ENCODE measurements at regions not wholly inside any gene's neighbourhood (a gene's known extent, or its start where the extent isn't known, plus 50 kb on each side); places are given as distances from the start of the nearest gene placed in this dataset.

DNA sequence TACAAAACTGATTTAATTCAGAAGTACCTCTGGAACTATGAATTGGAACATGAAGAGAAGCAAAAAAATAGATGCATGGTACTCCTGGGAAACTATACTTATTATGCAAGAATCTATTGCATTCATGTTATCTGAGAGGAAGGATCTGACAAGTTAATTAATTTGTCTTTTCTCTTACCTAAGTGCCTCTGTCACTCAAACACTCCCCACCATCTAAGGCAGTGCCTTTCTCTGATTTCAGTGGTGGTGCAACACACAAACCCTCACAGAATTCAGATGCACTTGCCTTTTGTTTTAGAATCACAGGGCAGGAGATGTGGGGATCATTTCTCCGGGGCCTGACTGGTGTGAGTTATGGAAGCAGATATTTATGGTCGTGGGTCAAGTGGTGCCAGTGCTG, 52.5 kb upstream of the C9orf72 start:
- DNase-seq, result no peak

DNA sequence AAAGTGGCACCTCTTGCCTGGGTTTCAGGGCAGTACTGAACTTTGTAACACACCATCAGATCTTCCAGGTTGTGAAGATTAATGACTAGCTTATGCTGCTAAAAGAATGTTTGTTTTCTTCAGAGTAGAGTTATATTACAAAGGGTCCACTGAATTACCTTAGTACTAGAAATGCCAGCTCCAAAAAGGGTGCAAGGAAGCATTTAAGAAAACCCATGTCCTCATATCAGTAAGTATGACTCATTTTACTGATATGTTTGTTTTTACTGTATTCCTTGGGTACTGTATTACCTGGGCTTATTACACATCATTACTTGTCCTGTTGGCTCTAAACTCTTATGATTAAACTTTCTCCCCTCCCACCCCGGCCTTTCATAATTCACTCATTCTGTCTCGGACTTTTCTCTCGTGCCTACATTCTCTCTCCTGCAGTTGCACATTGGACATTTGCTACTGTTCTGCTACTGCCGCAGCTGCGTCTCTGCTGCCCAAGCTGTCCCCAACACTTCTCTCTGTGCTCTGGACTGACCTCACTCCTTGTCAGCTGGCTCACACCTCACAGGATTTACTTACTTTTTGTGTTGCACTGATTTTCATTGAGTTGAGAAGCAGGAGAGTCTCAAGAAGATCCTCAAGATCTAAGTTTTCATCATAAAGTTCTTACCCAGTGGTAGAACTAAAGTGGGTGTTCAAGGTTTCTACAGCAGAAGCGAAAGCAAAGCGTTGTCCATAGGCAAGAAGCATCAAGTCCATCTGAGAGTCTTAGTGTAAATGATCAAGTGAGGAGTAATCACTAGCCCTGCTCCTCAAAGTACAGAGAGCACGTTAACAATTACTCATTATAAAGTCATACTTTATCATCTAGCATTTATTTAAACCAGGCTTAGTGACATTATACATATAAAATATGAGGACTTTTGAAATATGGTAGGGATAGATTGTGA, 53.2 kb upstream of the C9orf72 start:
- no peak for DNase-seq

DNA sequence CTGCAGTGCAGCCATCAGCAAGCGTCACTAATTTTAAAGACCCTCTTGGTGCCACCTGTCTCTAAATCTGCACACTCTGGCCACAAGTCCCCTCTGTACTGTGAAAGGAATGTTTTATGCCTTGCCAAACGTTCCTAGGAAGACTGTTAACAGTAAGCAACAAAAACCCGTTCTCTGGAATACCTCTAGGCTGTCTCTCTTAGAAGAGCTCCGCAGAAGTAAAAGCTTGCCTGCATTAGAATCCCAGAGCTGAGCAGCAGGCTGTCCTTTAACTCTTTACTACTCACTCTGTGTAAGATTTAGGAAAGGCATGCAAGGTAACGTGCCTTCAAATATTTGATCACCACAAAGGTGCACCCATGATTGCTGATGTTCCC, 53.9 kb upstream of the C9orf72 start:
- DNase-seq, result no peak

DNA sequence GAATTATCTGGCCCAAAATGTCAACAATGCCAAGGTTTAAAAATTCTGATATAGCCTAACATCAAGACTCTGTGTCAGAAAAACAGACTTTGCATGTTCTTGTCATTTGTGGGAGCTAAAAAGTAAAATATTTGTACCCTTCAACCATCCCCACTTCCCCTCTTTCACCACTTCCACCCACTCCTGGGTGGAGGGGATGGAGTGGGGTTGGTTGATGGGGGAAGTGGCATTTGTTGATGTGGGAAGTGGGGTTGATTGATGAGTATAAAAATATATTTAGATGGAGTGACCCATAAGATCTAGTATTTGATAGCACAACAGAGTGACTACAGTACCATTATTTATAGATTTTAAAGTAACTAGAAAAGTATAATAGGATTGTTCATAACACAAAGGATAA, 55.0 kb upstream of the C9orf72 start:
- no peak for DNase-seq

DNA sequence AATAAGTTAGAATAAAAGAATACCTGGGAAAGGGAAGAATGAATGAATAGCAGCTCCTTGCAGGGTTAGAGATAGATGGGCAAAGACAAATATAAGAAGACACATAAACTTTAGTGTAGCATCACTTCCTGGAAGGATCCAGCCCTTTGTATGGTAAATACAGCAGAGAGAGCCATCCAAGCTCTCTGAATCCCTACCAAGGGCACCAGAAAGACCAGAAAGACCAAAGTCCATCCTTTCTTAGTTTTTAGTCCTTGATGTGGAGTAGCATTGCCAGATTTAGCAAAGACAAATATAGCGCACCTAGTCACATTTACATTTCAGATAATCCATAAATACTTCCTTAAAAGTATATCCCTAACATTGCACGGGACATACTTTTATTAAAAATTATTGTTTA, 56.1 kb upstream of the C9orf72 start:
- no peak for DNase-seq

DNA sequence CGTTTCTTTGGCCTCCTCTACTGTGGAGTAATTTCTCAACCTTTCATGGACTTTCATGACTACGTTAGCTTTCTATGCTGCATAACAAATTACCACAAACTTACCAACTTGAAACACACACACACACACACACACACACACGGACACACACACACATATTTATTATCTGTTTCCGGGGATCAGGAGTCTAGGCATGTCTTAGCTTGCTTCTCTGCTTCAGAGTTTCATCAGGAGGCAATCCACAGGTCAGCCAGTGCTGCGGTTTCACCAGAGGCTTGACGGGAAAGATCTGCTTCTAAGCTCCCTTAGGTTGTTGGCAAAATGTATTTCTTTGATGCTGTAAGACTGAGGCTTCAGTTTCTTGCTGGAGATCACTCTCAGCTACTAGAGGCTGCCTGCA, 59.0 kb upstream of the C9orf72 start:
- DNase-seq, result no peak

DNA sequence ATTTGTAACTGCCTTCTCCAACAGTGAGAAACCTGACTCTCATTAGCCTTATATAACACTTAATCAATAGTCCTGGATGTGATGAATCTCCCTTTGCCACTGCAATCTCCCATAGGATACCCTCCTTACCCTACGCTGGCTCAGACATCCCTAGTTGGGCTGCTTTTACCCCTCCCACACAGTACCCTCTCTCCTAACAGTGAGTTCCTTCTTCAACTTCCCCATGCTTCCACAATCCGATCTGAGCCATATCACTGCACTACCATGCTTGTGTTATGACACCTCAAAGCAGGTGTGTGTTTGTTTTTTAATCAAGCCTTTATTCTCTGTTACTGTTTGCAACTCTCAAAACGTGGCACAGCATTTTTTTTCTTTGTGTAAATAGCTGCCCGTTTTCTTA, 60.5 kb upstream of the C9orf72 start:
- no peak for DNase-seq

DNA sequence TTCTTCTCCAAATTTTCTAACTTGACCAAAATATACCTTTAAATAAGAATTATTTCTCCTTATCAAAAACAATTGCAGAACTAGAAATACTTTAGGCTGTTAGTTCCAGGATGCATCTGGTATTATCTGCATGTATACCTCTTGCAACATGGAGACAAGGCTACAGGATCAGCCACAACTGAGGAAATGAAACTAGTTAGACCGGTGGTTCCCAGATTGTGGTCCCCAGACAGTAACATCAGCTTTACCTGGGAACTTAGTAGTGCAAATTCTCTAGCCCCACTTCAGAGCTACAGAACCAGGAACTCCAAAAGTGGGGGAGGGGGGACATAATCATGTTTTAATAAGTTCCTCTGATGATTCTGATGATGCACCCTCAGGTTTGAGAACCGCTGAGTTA, 61.6 kb upstream of the C9orf72 start:
- DNase-seq, result no peak

DNA sequence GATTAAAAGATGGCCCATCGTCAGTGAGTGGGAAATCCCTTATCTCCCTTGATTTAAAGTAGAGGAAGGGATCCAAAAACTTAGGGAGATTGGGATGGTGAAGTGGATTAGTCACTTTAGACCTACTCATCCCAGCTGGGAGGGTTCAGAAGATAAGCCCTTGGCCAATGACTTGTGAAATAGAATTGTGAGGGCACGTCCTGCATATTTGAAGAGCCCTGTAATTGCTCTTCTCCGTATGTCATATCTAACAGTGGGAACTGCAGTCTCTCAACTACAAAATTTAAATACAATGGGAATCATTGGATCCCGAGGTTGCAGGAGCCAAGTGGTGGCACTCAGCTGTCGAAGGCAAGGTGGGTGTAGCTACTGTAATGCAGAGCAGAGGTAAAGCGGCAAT, 65.4 kb upstream of the C9orf72 start:
- no peak for DNase-seq

DNA sequence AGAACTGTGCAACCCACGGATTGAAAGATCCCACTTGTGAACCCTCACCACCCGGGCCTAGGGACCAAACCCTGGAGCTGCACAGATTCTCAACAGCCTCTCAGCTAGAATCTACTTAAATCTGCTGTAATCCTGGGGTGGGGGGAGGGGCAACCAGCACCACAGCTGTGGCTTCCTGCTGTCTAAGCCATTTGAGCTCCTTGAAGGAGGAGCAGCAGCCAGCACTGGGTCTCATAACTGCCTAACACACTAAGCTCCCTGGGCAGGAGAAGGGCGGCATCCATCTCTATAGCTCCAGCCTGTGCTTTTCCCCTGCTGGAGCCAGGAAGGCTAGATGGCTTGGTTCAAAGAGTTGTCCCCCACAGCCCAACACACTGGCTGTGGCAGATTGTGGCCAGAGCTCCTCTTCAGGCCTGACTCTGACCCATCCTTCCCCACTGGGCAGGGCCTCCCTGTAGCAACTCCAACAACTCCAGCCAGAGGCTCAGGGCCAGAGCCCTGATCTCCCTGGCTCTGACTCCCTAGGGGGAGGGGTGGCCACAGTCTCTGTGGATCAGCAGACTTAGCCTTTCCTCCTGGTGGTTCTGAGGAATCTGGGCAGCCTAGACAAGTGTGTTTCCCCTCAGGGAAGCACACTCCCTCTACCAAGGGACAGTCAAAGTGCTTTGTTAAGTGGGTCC, 72.0 kb upstream of the C9orf72 start:
- no peak for DNase-seq

DNA sequence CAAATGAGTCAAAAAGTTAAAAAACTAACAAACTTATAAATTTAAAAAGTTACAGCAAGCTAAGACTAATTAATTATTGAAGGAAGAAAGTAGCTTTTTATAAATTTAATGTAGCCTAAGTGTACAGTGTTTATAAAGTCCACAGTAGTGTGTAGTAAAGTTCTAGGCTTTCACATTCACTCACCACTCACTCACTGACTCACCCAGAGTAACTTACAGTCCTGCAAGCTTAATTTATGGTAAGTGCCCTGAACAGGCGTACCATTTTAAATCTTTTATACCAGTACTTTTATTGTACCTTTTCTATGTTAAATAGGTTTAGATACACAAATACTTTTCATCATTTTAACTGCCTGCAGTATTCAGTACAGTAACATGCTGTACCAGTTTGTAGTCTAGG, 80.0 kb upstream of the C9orf72 start:
- DNase-seq, result no peak

DNA sequence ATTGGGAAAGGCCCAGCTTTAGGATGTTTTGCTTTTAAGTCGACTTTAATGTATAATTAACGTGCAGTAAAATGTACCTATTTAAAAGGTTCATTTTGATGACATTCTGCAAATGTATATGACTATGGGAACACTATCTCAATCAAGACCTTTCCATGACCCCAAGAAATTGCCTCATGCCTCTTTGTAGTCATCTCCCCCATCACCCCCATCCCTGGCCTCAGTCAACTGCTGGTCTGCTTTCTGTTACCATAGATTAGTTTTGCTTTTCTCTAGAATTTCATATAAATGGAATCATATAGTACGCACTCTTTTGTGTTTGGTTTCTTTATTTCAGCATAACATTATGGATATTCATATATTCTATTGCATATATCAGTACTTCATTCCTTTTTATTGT, 80.7 kb upstream of the C9orf72 start:
- no peak for DNase-seq

DNA sequence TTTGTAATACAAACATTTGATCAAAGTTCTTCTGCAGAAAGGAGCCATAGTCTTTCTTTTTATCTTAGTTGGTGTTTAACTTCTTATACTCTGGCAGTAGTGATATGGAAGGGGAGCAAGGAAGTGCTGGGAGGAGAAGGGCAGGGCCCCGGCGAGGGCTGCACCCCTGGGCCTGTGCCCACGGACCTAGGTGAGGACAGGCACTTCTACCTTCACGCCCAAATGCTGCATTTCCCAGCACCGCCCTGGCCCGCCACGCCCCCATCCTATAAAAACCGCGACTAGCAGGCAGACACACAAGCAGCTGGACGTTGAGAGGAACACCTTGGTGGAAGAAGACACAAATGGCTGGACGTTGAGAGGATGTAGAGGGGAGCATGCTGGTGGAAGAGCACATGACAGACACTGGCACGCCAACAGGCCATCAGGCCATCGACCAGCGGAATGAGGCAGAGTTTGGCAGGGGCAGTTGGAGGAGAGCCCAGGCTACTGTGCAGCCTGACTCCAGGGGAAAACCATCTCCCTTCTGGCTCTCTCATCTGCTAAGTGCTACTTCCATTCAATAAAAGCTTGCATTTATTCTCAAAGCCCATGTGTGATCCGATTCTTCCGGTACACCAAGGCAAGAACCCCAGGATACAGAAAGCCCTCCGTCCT, 81.5 kb upstream of the C9orf72 start:
- no peak for DNase-seq

DNA sequence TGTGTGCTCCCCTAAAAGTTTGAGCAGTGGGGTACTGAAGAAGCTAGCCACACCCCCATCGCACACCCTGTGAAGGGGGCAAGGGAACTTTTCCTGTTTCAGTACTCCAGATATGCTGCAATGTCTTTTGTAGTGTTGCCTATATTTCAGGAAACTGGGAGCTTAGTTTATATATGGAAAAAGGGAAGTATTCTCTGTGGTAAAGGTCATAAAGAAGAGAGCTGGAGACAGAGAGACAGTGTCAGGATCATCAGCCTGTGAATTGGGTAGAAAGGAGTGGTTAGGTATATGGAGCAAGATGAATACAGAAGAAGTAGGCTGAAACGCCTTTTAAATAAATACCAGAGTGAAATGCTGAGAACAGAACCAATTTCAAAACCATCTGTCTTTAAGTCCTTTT, 82.2 kb upstream of the C9orf72 start:
- no peak for DNase-seq

DNA sequence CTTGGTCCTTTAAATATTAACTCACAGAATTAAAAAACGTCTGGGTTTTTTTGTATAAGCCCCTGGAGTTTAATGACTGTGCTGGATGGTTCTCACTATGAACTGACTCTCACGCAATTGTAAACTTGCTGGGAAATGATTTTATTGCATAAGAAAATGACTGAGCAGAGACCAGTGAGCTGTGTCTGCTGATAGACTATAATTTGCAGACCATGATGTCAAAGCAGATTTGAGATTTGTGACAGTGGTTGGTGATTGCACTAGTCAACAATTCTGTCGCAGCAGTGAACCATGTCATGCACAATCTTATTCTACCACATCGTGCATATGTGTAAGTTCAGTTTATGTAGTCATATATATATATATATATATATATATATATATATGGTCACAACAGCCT, 85.7 kb upstream of the C9orf72 start:
- no peak for DNase-seq

DNA sequence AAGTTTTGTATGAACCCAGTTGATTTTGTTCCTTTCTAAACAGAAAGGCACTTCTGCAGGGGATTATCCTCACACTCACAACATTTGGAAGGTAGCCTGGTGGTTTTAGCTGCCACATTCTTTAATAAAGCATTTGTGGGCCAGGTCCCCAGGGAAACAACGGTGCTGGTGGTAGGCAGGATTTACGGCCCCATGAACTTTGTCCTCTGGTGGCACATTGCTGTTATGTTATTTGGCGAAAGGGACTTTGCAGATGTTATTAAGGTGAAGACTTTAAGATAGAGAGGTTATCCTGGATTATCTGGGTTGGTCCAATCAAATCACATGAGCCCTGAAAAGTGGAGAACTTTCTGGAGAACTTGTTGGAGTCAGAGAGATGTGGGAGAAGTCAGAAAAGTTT, 86.3 kb upstream of the C9orf72 start:
- DNase-seq, result no peak

DNA sequence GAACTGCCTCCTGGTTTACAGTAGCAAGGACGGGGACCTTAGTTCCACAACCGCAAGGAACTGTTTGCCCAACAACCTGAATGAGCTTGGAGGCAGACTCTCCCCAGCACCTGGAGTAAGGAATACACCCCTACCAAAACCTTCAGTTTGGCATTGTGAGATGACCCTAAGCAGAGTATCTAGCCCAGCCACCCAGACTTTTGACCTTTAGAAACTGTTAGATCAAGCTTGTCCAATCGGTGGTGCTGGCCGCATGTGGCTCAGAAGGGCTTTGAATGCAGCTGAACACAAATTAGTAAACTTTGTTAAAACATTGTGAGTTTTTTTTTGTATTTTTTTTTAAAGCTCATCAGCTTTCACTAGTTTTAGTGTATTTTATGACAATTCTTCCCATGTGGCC, 86.9 kb upstream of the C9orf72 start:
- DNase-seq, result no peak

DNA sequence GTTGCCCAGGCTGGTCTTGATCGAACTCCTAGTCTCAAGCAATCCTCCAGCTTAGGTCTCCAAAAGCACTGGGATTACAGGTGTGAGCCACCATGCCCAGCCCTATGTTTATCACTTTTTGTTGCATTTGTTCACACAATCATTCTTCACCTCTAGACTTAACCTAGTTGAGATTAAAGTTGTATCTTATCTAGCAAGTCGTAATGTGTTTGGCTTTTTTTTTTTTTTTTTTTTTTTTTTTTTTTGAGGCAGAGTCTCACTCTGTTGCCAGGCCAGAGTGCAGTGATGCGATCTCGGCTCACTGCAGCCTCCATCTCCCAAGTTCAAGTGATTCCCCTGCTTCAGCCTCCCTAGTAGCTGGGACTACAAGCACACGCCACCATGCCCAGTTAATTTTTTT, 90.2 kb upstream of the C9orf72 start:
- no peak for DNase-seq

DNA sequence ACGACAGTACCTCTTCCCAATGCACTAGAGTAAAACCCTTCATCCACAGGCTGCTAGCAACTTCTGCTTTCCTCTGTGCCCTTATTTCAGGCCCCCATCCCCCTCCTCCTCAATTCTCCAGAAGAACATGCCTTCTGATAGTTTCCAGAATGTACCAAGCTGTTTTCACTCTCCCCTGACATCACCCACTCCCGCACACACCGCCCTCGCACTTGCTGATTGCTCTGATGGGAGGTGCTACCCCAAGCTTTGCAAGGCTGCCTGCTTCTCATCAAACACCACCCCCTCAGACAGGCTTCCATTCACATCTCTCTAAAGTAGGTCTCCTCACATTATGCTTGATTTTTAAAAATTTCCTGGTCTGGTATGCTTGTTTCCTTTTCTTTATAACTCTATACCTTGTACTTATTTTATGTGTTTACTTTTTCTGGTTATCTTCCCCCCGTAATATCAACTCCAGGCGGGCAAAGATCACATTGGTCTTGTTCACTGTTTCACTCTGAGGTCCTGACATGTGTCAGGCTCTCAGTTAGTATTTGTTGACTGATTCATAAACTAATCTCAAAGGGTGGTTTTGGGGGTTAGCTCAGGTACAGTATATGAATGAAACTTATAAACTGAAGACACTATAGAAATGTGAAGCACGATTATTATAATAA, 91.0 kb upstream of the C9orf72 start:
- DNase-seq, result no peak

DNA sequence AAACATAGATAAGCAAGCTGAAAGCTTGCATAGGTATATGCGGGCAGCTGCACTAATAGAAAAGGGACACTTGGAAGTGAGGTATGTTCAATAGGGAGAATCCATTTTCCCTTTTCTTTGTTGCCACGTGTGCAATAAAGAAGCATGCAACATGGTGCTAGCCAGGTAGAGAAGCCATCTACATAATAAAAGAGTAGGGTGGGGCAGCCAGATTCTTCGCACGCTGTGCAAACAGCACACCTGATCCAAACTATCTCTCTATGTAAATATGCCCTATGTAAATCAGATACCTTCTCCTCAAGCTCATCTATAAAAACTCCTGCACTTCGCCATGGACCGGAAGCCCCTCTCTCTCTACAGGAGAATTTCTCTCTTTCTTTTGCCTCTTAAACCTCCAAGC, 91.9 kb upstream of the C9orf72 start:
- DNase-seq, result no peak

DNA sequence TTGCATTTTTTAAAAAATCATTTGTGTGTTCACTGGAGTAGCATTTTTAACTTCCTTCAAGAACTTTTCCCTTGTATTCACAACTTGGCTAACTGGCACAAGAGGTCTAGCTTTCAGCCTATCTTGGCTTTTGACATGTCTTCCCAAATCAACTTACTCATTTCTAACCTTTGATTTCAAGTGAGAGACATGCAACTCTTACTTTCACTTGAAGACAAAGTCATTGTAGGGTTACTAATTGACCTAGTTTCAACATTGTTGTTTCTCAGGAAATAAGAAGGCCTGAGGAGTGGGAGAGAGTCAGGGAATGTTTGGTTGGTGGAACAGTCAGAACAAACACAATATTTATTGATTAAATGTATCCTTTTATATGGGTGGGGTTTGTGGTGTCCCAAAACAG, 95.0 kb upstream of the C9orf72 start:
- DNase-seq, result no peak

DNA sequence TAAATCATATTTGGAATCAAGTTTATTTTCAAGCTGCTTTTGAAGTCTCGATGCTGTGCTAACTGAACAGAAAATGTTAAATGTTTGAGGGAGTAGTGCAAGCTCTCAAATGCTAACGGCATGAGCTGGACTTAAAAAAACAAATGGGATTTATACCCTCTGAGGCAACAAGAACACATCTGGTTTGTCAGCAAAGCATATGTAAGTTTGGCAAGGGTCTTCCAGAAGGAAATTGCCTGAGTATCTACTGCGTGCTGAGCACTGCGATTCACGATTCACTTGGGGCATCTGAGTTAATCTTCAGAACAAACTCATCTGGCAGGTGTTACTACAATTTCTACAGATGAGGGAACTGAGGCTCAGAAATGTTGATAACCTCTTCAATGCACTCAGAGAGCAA, 98.4 kb upstream of the C9orf72 start:
- no peak for DNase-seq

DNA sequence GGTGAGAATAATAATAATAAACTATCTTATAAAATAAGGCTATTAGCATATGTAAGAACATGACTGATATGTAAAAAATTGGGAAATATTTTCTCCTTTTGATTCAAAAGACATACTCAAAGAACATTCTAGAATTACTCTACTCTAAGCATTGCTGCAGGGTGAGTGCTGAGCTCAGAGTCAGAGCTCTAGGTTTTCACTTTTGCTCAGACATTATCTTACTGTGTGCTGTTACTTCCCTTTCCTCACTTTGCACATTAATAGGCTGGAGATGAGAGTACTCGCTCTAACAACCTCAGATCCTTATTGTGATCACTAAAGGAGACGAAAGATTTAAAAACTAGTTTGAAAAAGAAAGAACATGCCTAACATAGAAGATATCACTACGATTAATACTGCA, 99.4 kb upstream of the C9orf72 start:
- DNase-seq, result no peak

DNA sequence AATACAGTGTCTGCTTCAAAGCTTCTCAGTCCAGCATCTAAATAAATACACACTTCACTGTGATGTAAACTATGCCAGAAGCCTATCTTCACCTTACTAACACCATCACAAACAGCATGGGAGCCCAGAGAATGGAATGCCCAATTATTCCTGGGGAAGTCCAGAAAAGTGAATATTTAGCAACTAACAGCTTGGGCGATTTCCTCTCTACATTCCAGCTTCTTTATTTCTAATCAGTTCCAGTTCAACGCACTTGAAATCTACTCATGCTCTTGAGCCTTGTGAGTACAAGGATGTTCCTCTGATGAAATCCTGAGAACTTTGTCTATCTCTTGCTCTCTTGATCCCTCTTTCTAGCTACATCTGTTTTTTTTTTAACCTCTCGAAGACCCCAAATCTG, 100.4 kb upstream of the C9orf72 start:
- no peak for DNase-seq

Data from right forelimb (tissue), 1 donor.